Large intestine (tissue), 3 donors: ENCODE measurements at regions not wholly inside any gene's neighbourhood (a gene's known extent, or its start where the extent isn't known, plus 50 kb on each side); places are given as distances from the start of the nearest gene placed in this dataset.

ENCODE experiments used
- DNase-seq, 2 donors: peaks; one replicate each; pipeline versions ENCODE4 v3.0.0 to v3.0.0-alpha.2; 2013
- H3K27ac ChIP-seq: one replicate; pipeline ENCODE4 v1.5.1; 2013; ENCODE audit warnings: low read length
- H3K27me3 ChIP-seq: 2 replicates; pipeline ENCODE4 v1.6.1; 2013; ENCODE audit warnings: low read length; ENCODE audit not compliant: control insufficient read depth, insufficient read depth
- H3K36me3 ChIP-seq: 2 replicates; pipeline ENCODE4 v1.6.1; 2013; ENCODE audit warnings: low read length; ENCODE audit not compliant: control insufficient read depth, insufficient read depth
- H3K4me1 ChIP-seq: one replicate; pipeline ENCODE4 v1.6.1; 2013; ENCODE audit warnings: low read length; ENCODE audit not compliant: control insufficient read depth, insufficient read depth
- H3K4me3 ChIP-seq: one replicate; pipeline ENCODE4 v1.5.1; 2013; ENCODE audit warnings: low read length
- H3K9me3 ChIP-seq: one replicate; pipeline ENCODE4 v1.6.1; 2013; ENCODE audit warnings: mild to moderate bottlenecking, low read depth, low read length, moderate library complexity; ENCODE audit not compliant: control insufficient read depth
- WGBS: methylation state at CpG from one replicate; pipeline ENCODE4 v1.1.5; 2013; ENCODE audit warnings: low lambda C conversion rate; ENCODE audit not compliant: insufficient coverage; 5-methylcytosine and 5-hydroxymethylcytosine counted together

GRCh38 chr20:61113731-61114130 is 138.3 kb upstream of the CDH4 start:
- H3K4me3 ChIP-seq: no peak overlapping the region
- no peak for DNase-seq
- H3K9me3 ChIP-seq: no peaks in the 10 kb centered on the region
- H3K4me1 ChIP-seq: no peaks in the 10 kb centered on the region
- no CpG with 5 or more reads among the region's 8 CpGs for WGBS
- no peaks in the 10 kb centered on the region for H3K27me3 ChIP-seq
- H3K27ac ChIP-seq: no peak overlapping the region
- no peaks in the 10 kb centered on the region for H3K36me3 ChIP-seq

- no peaks in the 10 kb centered on the region for H3K36me3 ChIP-seq
- no peaks in the 10 kb centered on the region for H3K4me1 ChIP-seq
- no peak for DNase-seq
- 87% methylated on average over 8 of the region's 18 CpGs for WGBS
- H3K9me3 ChIP-seq: no peaks in the 10 kb centered on the region
- no peak overlapping the region for H3K4me3 ChIP-seq
- no peak overlapping the region for H3K27ac ChIP-seq
- no peaks in the 10 kb centered on the region for H3K27me3 ChIP-seq
Measured at GRCh38 chr20:61114493-61115175, 137.4 kb upstream of the CDH4 start.

- no peak overlapping the region for H3K27ac ChIP-seq
- no peaks in the 10 kb centered on the region for H3K36me3 ChIP-seq
- WGBS: 57% methylated on average over 1 of the region's 8 CpGs
- H3K4me3 ChIP-seq: no peak overlapping the region
- H3K9me3 ChIP-seq: no peaks in the 10 kb centered on the region
- no peaks in the 10 kb centered on the region for H3K27me3 ChIP-seq
- no peak for DNase-seq
- no peaks in the 10 kb centered on the region for H3K4me1 ChIP-seq
Measured at GRCh38 chr20:61115364-61116065, 136.5 kb upstream of the CDH4 start.

- peak; percentile 16 to 20 for DNase-seq
- no peaks in the 10 kb centered on the region for H3K36me3 ChIP-seq
- H3K9me3 ChIP-seq: no peaks in the 10 kb centered on the region
- no peak overlapping the region for H3K27ac ChIP-seq
- no peaks in the 10 kb centered on the region for H3K4me1 ChIP-seq
- H3K4me3 ChIP-seq: no peak overlapping the region
- H3K27me3 ChIP-seq: no peaks in the 10 kb centered on the region
- WGBS: no CpG with 5 or more reads among the region's 5 CpGs
Measured at GRCh38 chr20:61117725-61118124, 134.3 kb upstream of the CDH4 start.

- no peak overlapping the region for H3K27ac ChIP-seq
- no peak for DNase-seq
- no peaks in the 10 kb centered on the region for H3K9me3 ChIP-seq
- H3K36me3 ChIP-seq: no peaks in the 10 kb centered on the region
- no peak overlapping the region for H3K4me3 ChIP-seq
- WGBS: no CpG with 5 or more reads among the region's 14 CpGs
- no peaks in the 10 kb centered on the region for H3K4me1 ChIP-seq
- no peaks in the 10 kb centered on the region for H3K27me3 ChIP-seq
Measured at GRCh38 chr20:61118429-61119224, 133.4 kb upstream of the CDH4 start.

GRCh38 chr20:61119273-61119672 is 132.8 kb upstream of the CDH4 start:
- DNase-seq: no peak
- no peak overlapping the region for H3K4me3 ChIP-seq
- H3K36me3 ChIP-seq: no peaks in the 10 kb centered on the region
- no peaks in the 10 kb centered on the region for H3K27me3 ChIP-seq
- no peaks in the 10 kb centered on the region for H3K9me3 ChIP-seq
- H3K4me1 ChIP-seq: no peaks in the 10 kb centered on the region
- WGBS: 83% methylated on average over 1 of the region's 10 CpGs
- no peak overlapping the region for H3K27ac ChIP-seq

GRCh38 chr20:61119794-61120410 is 132.2 kb upstream of the CDH4 start:
- Histone ChIP-seq H3K27ac (no peak overlapping the region), H3K9me3 (no peaks in the 10 kb centered on the region), H3K36me3 (no peaks in the 10 kb centered on the region), H3K4me1 (no peaks in the 10 kb centered on the region), H3K4me3 (no peak overlapping the region), H3K27me3 (no peaks in the 10 kb centered on the region)
- 90% methylated on average over 4 of the region's 12 CpGs for WGBS
- no peak for DNase-seq

GRCh38 chr20:61120595-61121515 is 131.2 kb upstream of the CDH4 start:
- Histone ChIP-seq H3K9me3 (no peaks in the 10 kb centered on the region), H3K4me3 (no peak overlapping the region), H3K4me1 (no peaks in the 10 kb centered on the region), H3K27me3 (no peaks in the 10 kb centered on the region), H3K36me3 (no peaks in the 10 kb centered on the region), H3K27ac (no peak overlapping the region)
- peak; percentile 48 to 56 for DNase-seq
- no CpG with 5 or more reads among the region's 17 CpGs for WGBS

- Histone ChIP-seq H3K4me3 (no peak overlapping the region), H3K36me3 (no peaks in the 10 kb centered on the region), H3K9me3 (no peaks in the 10 kb centered on the region), H3K27ac (no peak overlapping the region), H3K27me3 (no peaks in the 10 kb centered on the region), H3K4me1 (no peaks in the 10 kb centered on the region)
- no peak for DNase-seq
- no CpG with 5 or more reads among the region's 8 CpGs for WGBS
Measured at GRCh38 chr20:61121661-61122060, 130.4 kb upstream of the CDH4 start.
